ENCODE measurements at regions not wholly inside any gene's neighbourhood (a gene's known extent, or its start where the extent isn't known, plus 50 kb on each side); places are given as distances from the start of the nearest gene placed in this dataset.

DNA sequence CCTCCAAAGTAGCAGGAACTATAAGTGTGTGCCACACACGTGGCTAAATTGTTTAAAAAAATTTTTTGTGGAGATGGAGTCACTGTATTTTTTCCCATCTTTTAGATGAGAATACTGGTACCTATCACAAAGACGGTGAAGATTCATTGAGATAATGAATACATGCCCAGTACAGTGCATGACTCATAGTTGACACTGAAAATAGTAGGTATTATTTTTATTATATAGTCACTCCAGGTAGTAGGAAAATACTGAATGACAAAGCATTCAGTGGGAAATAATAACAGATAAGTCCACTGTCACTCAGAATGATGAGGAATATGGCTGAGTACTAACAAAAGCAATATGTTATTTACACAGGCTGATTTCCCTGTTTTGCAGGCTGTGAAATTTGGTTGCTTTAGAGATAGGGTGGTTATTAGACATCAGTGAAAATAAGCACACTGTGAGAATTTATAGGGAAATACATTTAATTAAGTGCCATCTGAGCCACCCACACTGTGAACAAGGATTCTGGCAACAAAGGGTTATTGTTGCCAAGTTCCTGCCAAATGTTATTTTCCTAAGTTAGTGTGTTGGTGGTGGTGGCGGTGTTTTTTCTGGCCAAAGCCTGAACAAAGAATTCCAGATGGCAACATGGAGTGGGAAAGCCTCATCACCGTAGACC lies 129.8 kb upstream of the FOXQ1 start:
- H3K4me3 ChIP-seq (ENCODE audit: control insufficient read depth in 1 of 2, extremely low read depth in 1 of 2, low read length in 1 of 2): no peak overlapping the region
- Mint-ChIP-seq H3K4me1 (no peaks in the 10 kb centered on the region), H3K4me3 (no peak overlapping the region), H3K27ac (no peak overlapping the region), H3K9me3 (no peaks in the 10 kb centered on the region), H3K36me3 (no peaks in the 10 kb centered on the region), H3K27me3 (peaks cover 10 to 13% of the 10 kb centered on the region in 2 donors)
- ATAC-seq (replicated peaks in 1 of 4) (no peak), DNase-seq (no peak)
- H3K9me3 ChIP-seq: no peaks in the 10 kb centered on the region
- no peak overlapping the region for H3K27ac ChIP-seq (ENCODE audit: low read length)
- H3K4me1 ChIP-seq (ENCODE audit: control insufficient read depth in 1 of 2, extremely low read depth in 1 of 2, insufficient read depth in 2 of 2, low read length in 2 of 2): no peaks in the 10 kb centered on the region
- no CpG with 5 or more reads among the region's 4 CpGs for WGBS (ENCODE audit: insufficient coverage)
- CTCF ChIA-PET: interaction anchor here in 1 of 2 donors (0.5 kb wide), 1 partner anchor 50 kb away, joined by 3 read pairs; no protein-coding TSS in a partner anchor
- POLR2A ChIA-PET: no interaction called here
- no peaks in the 10 kb centered on the region for H3K36me3 ChIP-seq (ENCODE audit: control insufficient read depth in 2 of 2, extremely low read depth in 1 of 2, insufficient read depth in 1 of 2, low read length in 1 of 2)
- H3K27me3 ChIP-seq (replicated peaks in 1 of 2; ENCODE audit: control insufficient read depth in 2 of 2, extremely low read depth in 1 of 2, insufficient read depth in 2 of 2, low read length in 1 of 2): peaks cover 2 to 8% of the 10 kb centered on the region in 2 experiments

DNA sequence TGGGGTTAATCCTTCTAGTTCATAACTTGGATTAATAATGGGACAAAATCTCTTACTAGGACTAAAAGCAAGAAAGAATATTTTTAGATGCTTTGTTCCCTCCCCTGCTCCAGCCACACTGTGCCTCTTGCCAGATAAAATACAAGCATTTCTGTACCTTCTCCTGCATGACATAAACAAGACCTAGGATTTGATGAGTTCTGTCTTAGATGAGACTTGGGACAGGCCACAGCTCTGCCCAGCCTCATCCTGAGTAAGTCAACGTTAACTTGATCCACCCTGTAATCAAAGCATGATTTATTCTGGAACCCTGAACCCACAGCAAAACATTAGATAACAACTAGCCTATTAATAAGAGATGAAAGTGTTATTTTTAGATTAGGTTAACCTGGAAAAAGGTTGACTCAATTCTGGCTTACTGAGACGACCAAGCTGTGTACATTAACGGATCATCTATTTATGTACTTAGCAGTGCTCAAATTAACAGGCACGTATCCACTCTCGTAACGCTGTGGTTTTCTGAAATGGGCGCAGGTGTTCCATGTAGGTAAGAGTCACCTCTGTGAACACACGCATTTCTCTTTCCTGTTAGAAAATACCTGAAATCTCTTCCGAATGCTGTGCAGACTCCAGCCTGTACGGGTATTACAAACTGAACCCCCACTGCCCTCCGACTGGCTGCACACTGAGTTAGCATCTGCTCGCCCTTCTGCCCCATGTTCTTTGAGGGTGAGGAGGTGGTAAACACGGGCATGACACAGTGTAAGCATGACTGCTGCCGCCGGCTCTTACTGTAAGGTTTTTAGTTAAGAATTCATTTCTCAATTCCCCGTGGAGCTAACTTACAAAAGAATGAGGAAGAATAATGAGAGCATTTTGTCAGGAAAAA lies 132.1 kb upstream of the FOXQ1 start:
- Histone ChIP-seq H3K27me3 (replicated peaks in 1 of 2; ENCODE audit: control insufficient read depth in 2 of 2, extremely low read depth in 1 of 2, insufficient read depth in 2 of 2, low read length in 1 of 2) (peaks cover 2 to 11% of the 10 kb centered on the region in 2 experiments), H3K4me3 (ENCODE audit: control insufficient read depth in 1 of 2, extremely low read depth in 1 of 2, low read length in 1 of 2) (no peak overlapping the region), H3K9me3 (no peaks in the 10 kb centered on the region), H3K27ac (ENCODE audit: low read length) (no peak overlapping the region), H3K4me1 (ENCODE audit: control insufficient read depth in 1 of 2, extremely low read depth in 1 of 2, insufficient read depth in 2 of 2, low read length in 2 of 2) (no peaks in the 10 kb centered on the region), H3K36me3 (ENCODE audit: control insufficient read depth in 2 of 2, extremely low read depth in 1 of 2, insufficient read depth in 1 of 2, low read length in 1 of 2) (no peaks in the 10 kb centered on the region)
- CTCF ChIA-PET: no interaction called here
- DNase-seq (no peak), ATAC-seq (replicated peaks in 1 of 4) (no peak)
- no peaks in the 10 kb centered on the region for H3K9me3 Mint-ChIP-seq
- no peaks in the 10 kb centered on the region for H3K4me1 Mint-ChIP-seq
- H3K36me3 Mint-ChIP-seq: no peaks in the 10 kb centered on the region
- H3K27me3 Mint-ChIP-seq: peaks cover 17 to 24% of the 10 kb centered on the region in 2 donors
- H3K4me3 Mint-ChIP-seq: no peak overlapping the region
- 86% methylated on average over 7 of the region's 16 CpGs for WGBS (ENCODE audit: insufficient coverage)
- no peak overlapping the region for H3K27ac Mint-ChIP-seq
- POLR2A ChIA-PET: no interaction called here

DNA sequence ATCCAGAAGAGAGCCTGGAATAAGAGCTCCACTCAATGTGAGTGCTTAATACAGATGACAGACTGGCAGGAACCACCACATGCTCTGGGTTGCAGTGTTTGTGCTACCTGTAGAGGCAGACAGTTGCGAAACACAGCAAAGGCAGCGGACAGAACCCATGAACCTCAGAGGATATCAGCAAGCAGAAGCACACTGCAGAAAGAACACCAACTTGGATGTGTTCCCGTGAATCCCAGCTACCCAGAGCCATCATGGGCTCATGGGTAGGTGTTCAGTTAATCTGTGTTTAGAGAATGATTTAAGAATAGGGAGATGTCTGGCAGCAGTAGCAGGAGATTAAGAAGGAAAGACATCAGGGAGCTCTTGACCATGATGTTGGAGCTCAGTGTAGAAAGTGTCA lies 133.3 kb upstream of the FOXQ1 start:
- H3K27me3 Mint-ChIP-seq: peaks cover 17 to 24% of the 10 kb centered on the region in 2 donors
- POLR2A ChIA-PET: no interaction called here

DNA sequence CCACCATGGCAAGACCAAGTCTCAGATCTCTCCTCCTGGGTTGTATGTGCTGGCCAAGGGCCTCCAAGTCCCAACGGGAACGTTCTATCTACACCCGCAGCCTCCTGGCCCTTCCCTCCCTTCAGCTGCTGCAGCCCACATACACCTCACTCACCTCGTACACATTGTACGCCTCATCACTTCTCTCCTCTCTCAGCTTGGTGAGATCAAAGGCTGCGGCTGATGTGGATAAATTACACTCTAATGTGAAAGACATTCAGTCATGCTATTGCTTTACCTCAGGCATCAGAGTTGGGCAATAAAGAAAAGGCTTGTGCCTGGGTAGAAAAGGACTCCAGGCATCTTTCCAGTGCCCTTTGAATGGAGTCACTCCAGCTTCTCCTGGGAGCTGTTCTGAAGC lies 135.3 kb upstream of the FOXQ1 start:
- H3K36me3 Mint-ChIP-seq: no peaks in the 10 kb centered on the region
- Histone ChIP-seq H3K4me1 (ENCODE audit: control insufficient read depth in 1 of 2, extremely low read depth in 1 of 2, insufficient read depth in 2 of 2, low read length in 2 of 2) (no peaks in the 10 kb centered on the region), H3K4me3 (ENCODE audit: control insufficient read depth in 1 of 2, extremely low read depth in 1 of 2, low read length in 1 of 2) (no peak overlapping the region), H3K36me3 (ENCODE audit: control insufficient read depth in 2 of 2, extremely low read depth in 1 of 2, insufficient read depth in 1 of 2, low read length in 1 of 2) (no peaks in the 10 kb centered on the region), H3K27ac (ENCODE audit: low read length) (no peak overlapping the region), H3K9me3 (no peaks in the 10 kb centered on the region), H3K27me3 (replicated peaks in 1 of 2; ENCODE audit: control insufficient read depth in 2 of 2, extremely low read depth in 1 of 2, insufficient read depth in 2 of 2, low read length in 1 of 2) (peaks cover 0 to 11% of the 10 kb centered on the region in 2 experiments)
- H3K27ac Mint-ChIP-seq: no peak overlapping the region
- peaks cover 11 to 19% of the 10 kb centered on the region in 2 donors for H3K27me3 Mint-ChIP-seq
- ATAC-seq (replicated peaks in 1 of 4) (no peak), DNase-seq (no peak)
- WGBS (ENCODE audit: insufficient coverage): 79% methylated on average over 5 of the region's 6 CpGs
- POLR2A ChIA-PET: no interaction called here
- no peak overlapping the region for H3K4me3 Mint-ChIP-seq
- no peaks in the 10 kb centered on the region for H3K4me1 Mint-ChIP-seq
- H3K9me3 Mint-ChIP-seq: peaks cover 0 to 2% (median 0%) of the 10 kb centered on the region in 3 donors
- CTCF ChIA-PET: no interaction called here

More for the DNA sequence above, 133.3 kb upstream of the FOXQ1 start:
- Histone ChIP-seq H3K4me1 (ENCODE audit: control insufficient read depth in 1 of 2, extremely low read depth in 1 of 2, insufficient read depth in 2 of 2, low read length in 2 of 2) (no peaks in the 10 kb centered on the region), H3K9me3 (no peaks in the 10 kb centered on the region), H3K36me3 (ENCODE audit: control insufficient read depth in 2 of 2, extremely low read depth in 1 of 2, insufficient read depth in 1 of 2, low read length in 1 of 2) (no peaks in the 10 kb centered on the region), H3K4me3 (ENCODE audit: control insufficient read depth in 1 of 2, extremely low read depth in 1 of 2, low read length in 1 of 2) (no peak overlapping the region), H3K27ac (ENCODE audit: low read length) (no peak overlapping the region), H3K27me3 (replicated peaks in 1 of 2; ENCODE audit: control insufficient read depth in 2 of 2, extremely low read depth in 1 of 2, insufficient read depth in 2 of 2, low read length in 1 of 2) (peaks cover 0 to 11% of the 10 kb centered on the region in 2 experiments)
- Mint-ChIP-seq H3K36me3 (no peaks in the 10 kb centered on the region), H3K9me3 (no peaks in the 10 kb centered on the region), H3K27ac (no peak overlapping the region), H3K4me3 (no peak overlapping the region), H3K4me1 (no peaks in the 10 kb centered on the region)
- 82% methylated on average over 3 of the region's 3 CpGs for WGBS (ENCODE audit: insufficient coverage)
- CTCF ChIA-PET: no interaction called here
- ATAC-seq (replicated peaks in 1 of 4) (no peak), DNase-seq (no peak)

DNA sequence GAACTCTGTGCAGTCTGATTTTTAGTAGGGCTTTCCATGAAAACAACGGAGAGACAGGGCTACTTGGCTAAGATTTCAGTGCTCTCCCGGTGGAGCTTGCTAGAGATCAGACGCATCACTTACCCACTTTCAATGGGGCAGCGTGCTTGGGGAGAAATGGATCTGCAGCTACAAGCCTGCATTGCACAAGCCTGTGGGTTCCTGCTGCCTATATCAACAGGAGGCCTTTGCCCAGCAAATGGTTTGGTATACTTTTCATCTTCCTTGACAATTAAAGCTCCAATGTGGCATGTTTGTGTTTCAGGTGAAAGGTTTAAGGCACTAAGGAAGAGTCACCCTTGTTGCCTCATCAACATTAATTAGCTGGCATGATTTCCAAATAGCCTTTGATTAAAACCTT lies 136.0 kb upstream of the FOXQ1 start:
- POLR2A ChIA-PET: no interaction called here
- Histone ChIP-seq H3K27me3 (replicated peaks in 1 of 2; ENCODE audit: control insufficient read depth in 2 of 2, extremely low read depth in 1 of 2, insufficient read depth in 2 of 2, low read length in 1 of 2) (peaks cover 0 to 11% of the 10 kb centered on the region in 2 experiments), H3K9me3 (no peaks in the 10 kb centered on the region), H3K4me3 (ENCODE audit: control insufficient read depth in 1 of 2, extremely low read depth in 1 of 2, low read length in 1 of 2) (no peak overlapping the region), H3K4me1 (ENCODE audit: control insufficient read depth in 1 of 2, extremely low read depth in 1 of 2, insufficient read depth in 2 of 2, low read length in 2 of 2) (no peaks in the 10 kb centered on the region), H3K27ac (ENCODE audit: low read length) (no peak overlapping the region), H3K36me3 (ENCODE audit: control insufficient read depth in 2 of 2, extremely low read depth in 1 of 2, insufficient read depth in 1 of 2, low read length in 1 of 2) (no peaks in the 10 kb centered on the region)
- DNase-seq (no peak), ATAC-seq (replicated peaks in 1 of 4) (no peak)
- Mint-ChIP-seq H3K27ac (no peak overlapping the region), H3K9me3 (peaks cover 0 to 2% (median 0%) of the 10 kb centered on the region in 3 donors), H3K4me1 (no peaks in the 10 kb centered on the region), H3K27me3 (peaks cover 11 to 19% of the 10 kb centered on the region in 2 donors), H3K4me3 (no peak overlapping the region), H3K36me3 (no peaks in the 10 kb centered on the region)
- WGBS (ENCODE audit: insufficient coverage): 90% methylated on average over 2 of the region's 4 CpGs
- CTCF ChIA-PET: no interaction called here

DNA sequence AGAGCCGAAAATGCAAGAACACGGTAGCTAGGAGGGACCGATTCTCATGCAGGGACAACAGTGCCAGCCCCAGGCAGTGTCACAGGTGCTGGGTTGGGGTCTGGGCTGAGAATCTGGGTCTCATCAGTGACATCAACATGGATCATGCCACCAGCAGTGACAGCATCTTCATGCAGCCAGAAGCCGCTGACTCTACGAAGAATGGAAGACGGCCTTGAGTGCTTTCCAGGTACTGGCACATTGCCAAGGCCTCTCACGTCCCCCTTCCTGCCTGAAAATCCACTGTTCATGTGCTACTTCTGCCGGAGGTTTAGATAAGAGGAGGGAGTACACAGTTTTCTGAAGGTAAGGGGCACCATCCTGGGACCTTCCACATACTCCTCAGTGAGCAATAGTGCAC lies 141.1 kb upstream of the FOXQ1 start:
- DNase-seq: no peak
- H3K4me1 ChIP-seq (ENCODE audit: control insufficient read depth in 1 of 2, extremely low read depth in 1 of 2, insufficient read depth in 2 of 2, low read length in 2 of 2): no peaks in the 10 kb centered on the region
- Mint-ChIP-seq H3K4me1 (no peaks in the 10 kb centered on the region), H3K9me3 (peaks cover 0 to 2% (median 0%) of the 10 kb centered on the region in 3 donors), H3K4me3 (no peak overlapping the region), H3K27me3 (peaks cover 0 to 13% of the 10 kb centered on the region in 2 donors), H3K27ac (no peak overlapping the region), H3K36me3 (no peaks in the 10 kb centered on the region)
- peaks cover 0 to 12% of the 10 kb centered on the region in 2 experiments for H3K27me3 ChIP-seq (replicated peaks in 1 of 2; ENCODE audit: control insufficient read depth in 2 of 2, extremely low read depth in 1 of 2, insufficient read depth in 2 of 2, low read length in 1 of 2)
- H3K27ac ChIP-seq (ENCODE audit: low read length): no peak overlapping the region
- ChIA-PET CTCF (no interaction called here), POLR2A (no interaction called here)
- H3K9me3 ChIP-seq: no peaks in the 10 kb centered on the region
- no peak overlapping the region for H3K4me3 ChIP-seq (ENCODE audit: control insufficient read depth in 1 of 2, extremely low read depth in 1 of 2, low read length in 1 of 2)
- H3K36me3 ChIP-seq (ENCODE audit: control insufficient read depth in 2 of 2, extremely low read depth in 1 of 2, insufficient read depth in 1 of 2, low read length in 1 of 2): no peaks in the 10 kb centered on the region
- WGBS (ENCODE audit: insufficient coverage): 66% methylated on average over 4 of the region's 8 CpGs
- ATAC-seq (replicated peaks in 1 of 4): no peak
